DND-41 (cell line): ENCODE measurements at regions not wholly inside any gene's neighbourhood (a gene's known extent, or its start where the extent isn't known, plus 50 kb on each side); places are given as distances from the start of the nearest gene placed in this dataset.

ENCODE experiments used
- CTCF ChIP-seq: IDR thresholded peaks from 2 replicates; pipeline ENCODE4 v1.5.1; 2012; ENCODE audit warnings: borderline replicate concordance, low read length, moderate library complexity, mild to moderate bottlenecking; ENCODE audit not compliant: poor library complexity, severe bottlenecking; ENCODE audit errors: extremely low read depth
- EZH2 ChIP-seq: IDR thresholded peaks from 3 replicates; pipeline ENCODE4 v1.6.1; 2012; ENCODE audit warnings: borderline replicate concordance, low read depth, mild to moderate bottlenecking, moderate library complexity, low read length, inconsistent platforms; ENCODE audit not compliant: severe bottlenecking

DNA sequence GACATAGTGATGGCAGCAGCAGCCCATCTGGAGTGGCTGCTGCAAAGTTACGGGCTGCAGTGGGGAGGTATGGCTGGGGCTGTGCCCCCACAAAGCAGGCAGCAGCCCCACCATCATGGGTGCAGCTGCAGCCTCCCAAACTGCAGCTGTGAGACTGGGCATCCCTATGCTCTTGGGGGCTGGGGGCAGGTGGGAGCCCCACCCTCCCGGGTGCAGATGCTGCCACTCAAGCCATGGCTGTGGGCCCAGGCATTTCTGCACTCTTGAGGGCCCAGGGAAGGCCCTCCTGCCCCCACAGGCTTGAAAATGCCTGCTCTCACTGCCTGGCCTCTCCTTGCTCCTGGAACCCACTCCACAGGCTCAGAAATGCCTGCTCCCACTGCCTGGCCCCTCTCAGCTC, 389.4 kb downstream of the TEX13C start:
- no peak for TF ChIP-seq CTCF
- TF ChIP-seq EZH2: no peak
